GM19328 (cell line): ENCODE measurements at regions not wholly inside any gene's neighbourhood (a gene's known extent, or its start where the extent isn't known, plus 50 kb on each side); places are given as distances from the start of the nearest gene placed in this dataset.

ENCODE experiments used
- ATAC-seq: cut with Tn5 transposase; IDR thresholded peaks from one replicate; pipeline ENCODE4 v1.9.1; 2021; ENCODE audit warnings: mild to moderate bottlenecking, moderate library complexity; ENCODE audit not compliant: unreplicated experiment

DNA sequence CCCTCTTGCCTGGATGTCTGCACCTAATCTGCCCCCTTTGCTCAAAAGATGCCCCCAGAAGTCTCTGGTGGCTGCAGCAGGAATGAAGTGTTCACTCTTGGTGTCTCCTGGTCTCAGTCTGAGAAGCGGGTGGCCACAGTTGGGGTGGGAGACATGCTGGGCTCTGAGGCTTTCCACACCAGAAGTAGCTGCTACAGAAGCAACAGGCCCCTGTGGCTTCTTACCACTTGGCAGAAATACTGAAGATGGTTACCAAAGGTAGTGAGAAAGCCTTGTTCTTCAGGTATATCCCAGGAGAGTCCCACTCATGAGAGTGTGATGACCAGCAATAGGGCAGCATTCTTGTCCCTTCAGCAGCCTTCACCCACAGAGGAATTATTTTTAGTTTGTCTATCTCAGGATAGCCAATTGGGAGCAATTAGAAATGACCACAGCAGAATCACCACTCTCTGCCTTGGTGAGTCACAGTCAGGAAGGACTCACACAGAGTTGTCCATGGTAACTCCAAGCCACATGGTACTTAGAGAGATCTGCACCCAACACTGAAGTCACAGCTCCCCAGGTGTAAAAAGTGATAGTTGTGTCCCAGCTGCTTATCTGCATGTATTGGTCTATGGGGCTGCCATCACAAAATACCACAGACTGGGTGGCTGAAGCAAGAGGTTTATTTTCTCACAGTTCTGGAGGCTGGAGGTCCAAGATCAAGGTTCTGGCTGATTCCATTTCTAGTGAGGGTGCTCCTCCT is 169.8 kb upstream of the ID2 start:
- no peak for ATAC-seq

DNA sequence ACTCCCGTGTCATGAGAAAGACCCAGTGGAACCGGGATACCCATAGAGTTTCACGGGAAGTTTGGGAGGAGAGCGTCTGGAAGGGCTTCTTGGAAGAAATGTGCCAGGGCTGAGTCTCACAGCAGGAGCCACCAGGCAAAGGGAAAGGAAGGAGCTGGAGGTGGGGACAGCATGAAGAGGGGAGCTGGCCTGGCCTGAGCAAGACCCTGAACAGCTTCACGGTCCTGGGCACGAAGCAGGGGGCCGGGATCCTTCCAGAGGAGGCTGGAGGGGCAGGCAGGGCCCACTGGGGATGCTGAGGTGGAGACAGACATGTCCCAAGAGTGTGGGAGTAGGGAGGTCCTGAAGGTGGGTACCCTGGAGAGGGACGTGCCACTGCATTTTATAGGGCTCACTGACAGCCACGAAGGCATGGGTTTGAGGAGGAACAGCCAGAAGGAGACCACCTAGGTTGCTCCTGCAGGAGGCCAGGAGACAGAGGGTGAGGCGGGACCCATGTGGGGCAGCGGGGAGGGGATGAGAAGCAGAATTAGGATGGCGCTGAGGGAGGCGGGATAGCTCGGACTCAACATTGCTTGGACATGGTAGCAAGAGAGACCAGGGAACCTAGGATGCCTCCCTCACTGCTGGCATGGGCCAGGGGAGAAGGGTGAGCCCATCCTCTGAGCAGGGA is 168.1 kb upstream of the ID2 start:
- no peak for ATAC-seq

DNA sequence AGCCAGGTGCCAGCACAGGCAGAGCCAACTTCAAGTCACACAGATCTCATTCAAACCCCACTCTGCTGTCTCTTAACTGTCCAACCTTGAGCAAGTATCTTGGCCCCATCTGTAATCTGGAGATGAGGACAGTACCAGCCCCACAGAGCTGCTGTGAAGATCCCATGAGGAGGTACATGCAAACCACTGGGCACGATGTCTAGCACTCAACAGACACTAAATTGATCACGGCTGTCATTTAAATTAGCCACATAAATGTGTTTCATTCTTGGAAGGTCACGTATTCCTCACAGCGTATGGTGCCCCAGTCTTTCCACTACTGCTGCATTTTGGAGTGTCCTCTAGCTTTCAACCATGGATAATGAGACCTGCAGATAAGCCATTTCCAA is 167.6 kb upstream of the ID2 start:
- ATAC-seq, result no peak

DNA sequence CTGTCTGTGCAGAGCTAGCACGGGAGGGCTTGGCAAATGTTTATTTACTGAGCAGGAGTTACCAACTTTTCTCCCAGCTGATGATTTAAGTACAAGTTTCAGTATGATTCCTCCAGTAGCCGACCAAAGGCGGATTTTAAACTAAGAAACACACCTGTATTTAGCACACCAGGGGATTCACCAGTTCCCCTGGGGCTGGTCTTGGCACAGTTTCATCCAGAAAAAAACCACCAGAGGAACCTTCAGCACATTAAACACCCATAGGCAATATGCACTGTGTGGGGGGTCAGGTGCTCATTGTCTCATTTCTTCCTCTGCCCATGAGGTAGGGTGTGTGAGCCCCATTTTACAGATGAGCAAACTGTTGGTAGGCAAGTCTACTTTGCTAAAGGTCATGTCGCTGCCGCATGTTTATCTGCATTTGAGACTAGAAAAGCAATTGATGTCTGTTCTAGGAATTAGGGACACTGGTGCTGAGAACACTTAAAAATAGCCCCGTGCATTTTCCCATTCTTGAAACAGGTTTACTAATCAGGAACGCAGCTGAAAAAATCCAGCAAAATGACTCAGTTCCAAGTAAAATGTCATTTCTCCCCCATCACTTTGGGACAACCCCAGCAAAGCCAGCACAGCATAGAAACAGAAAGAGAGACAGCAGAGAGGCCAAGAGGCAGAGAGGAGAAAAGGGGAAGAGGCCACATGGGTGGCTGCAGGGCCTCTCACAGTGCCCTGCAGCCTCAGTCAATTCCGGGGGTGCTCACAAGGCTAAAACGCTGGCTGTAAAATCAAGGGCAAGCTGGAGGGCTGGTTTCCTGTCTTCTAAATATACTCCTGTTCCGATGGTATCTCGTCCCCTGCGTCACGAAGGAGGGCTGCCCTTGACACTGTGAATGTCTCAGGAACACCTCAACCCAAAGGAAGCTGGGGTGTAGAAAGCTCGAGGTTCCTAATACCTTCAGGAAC is 166.8 kb upstream of the ID2 start:
- ATAC-seq, result peak; percentile 65

- ATAC-seq, result peak; percentile 32
Measured at GRCh38 chr2:8515864-8516533, 165.9 kb upstream of the ID2 start.

GRCh38 chr2:8517850-8518498 is 163.9 kb upstream of the ID2 start:
- ATAC-seq, result no peak

- no peak for ATAC-seq
Measured at GRCh38 chr2:8518979-8519668, 162.7 kb upstream of the ID2 start.

DNA sequence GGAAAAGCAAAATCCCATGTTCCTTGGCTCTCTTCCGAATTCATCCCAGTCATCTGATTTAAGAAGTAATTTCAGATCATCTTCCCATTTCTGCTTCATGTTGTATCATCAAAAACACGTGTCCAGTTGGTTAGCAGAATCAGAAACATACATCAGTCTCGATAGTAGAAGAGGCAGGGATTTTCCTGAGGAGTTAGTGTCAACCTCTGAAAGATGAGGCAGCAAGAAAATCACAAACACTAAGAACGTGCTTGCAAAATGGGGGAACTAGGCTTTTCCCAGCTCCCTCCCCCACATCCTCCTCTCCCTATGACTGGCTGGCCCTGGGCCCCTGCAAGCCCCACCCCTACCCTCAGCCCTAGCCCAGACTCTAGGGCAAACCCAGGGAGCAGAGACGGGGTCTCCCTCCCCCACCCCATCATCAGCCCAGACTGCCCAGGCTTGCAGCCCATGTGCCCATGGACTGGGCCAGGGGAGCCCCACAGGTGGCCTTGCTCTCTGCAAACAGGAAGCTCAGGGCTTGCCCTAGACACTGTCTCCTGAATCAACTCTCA is 161.0 kb upstream of the ID2 start:
- no peak for ATAC-seq

GRCh38 chr2:8522687-8523086 is 159.2 kb upstream of the ID2 start:
- no peak for ATAC-seq

DNA sequence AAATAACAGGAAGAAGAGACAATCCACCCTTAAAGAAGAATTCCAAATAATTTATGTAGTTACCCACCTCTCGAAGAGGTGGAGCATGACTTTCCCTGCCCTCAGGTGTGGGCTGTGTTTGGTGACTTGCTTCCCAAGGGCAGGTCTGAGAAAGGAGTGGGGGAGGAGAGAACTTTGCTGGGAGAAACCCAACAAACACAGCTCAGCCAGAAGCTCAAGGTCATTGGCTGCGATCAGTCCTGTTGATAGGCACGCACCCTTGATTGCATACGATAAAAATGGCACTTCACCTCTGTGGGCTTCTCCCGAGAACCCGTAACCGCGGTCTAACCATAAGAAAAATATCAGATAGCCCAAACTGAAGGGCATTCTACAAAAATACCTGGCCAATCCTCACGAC is 157.5 kb upstream of the ID2 start:
- ATAC-seq, result no peak

GRCh38 chr2:8524823-8525222 is 157.0 kb upstream of the ID2 start:
- no peak for ATAC-seq

DNA sequence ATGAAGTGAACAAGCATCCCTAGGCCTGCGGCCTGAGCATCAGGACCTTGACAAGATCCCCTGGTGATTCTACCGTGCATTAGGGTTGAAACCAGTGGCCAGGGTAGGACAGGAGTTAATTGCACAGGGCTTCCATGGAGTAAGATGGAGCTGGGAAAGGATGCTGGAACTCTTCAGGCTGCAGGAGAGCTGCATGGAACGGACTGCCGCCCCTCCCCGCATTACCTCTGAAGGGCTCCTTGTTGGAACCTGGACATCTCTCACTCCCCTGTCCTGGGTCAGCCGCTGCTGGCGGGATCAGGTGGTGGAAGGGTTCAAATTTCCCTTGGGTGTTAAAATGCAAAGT is 156.6 kb upstream of the ID2 start:
- no peak for ATAC-seq

DNA sequence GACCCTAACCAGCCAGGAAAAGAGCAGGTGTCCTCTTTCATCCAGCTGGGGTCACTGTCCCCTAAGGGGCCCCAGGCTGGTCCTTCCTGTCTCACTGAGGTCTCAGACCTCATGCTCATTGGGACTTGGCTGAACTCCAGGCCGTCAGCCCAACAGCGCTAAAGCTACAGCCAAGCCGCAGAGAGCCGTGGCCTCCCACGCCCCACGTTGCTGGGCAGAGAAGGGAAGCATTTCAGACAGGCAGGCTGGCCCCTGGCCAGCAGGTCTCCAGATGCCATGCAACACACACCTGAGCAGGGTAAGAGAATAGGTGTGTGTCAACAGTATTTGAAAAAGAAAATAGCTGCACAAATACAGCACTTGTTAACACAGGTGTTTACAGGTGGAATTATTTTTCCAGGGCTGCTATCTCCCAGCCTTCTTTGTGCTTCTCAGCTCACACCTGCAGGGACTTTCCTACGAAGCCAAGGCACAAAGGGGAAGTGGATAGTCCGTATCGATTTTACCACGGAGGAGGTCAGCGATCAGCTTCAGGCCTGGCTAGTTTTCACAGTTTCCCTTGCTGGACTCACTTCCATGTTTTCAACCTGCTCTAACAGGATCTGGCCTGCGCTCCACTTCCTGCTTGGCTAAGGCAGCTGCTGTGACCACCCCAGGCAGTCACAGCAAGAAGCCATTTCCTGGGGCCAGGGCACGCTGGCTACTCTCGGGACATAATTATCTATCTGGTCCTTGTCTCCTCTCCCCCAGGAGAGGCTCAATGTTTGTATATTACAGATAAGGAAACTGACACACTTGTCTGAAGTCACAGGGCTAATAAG is 156.1 kb upstream of the ID2 start:
- peak; percentile 66 for ATAC-seq

- ATAC-seq, result peak; percentile 2
Measured at GRCh38 chr2:8526403-8526696, 155.5 kb upstream of the ID2 start.

- ATAC-seq, result no peak
Measured at GRCh38 chr2:8527031-8527430, 154.8 kb upstream of the ID2 start.

- no peak for ATAC-seq
Measured at GRCh38 chr2:8527676-8528075, 154.2 kb upstream of the ID2 start.

DNA sequence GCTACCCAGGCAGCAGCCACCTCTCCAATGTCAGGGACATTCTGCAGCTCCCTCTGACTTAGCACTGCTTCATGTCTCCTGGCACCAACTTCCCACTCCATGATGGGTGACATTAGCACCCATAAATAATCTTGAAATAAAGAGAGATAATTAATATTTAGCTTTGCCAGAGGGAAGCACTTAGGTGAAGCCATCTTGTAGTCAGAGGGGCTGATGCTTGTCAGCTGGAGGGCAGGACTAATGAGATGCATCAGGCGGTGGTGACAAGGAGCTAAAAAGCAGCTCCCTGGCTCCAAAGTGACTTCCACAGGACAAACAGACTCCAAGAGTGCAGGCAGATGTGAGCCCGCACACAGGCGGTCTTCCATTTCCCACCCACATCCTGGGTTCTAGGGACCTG is 153.0 kb upstream of the ID2 start:
- no peak for ATAC-seq

GRCh38 chr2:8529706-8530277 is 152.1 kb upstream of the ID2 start:
- no peak for ATAC-seq

DNA sequence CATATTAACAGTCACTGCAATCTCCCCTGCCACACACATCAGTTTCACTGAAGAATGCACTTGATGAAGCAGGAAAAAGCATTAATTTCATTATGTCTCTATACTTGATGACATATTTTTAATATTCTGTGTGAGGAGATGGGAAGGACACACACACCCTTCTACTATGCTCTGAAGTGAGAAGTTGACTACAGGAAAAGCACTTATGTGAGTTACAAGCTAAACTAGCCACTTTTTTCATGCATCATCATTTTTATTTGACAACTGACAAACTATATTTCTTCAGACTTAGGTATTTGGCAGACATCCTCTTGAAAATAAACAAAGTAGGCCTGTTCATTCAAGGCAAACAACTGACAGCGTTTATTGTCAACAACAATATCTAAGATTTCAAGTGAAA is 150.4 kb upstream of the ID2 start:
- no peak for ATAC-seq
